NCI-H2081 treated with DMSO at 0.1 percent for 48 hours (cell line): ENCODE measurements at regions not wholly inside any gene's neighbourhood (a gene's known extent, or its start where the extent isn't known, plus 50 kb on each side); places are given as distances from the start of the nearest gene placed in this dataset.

ENCODE experiments used
- DNase-seq: peaks from one replicate; lab custom pipeline; 2025; lab: John Stamatoyannopoulos, UW

DNA sequence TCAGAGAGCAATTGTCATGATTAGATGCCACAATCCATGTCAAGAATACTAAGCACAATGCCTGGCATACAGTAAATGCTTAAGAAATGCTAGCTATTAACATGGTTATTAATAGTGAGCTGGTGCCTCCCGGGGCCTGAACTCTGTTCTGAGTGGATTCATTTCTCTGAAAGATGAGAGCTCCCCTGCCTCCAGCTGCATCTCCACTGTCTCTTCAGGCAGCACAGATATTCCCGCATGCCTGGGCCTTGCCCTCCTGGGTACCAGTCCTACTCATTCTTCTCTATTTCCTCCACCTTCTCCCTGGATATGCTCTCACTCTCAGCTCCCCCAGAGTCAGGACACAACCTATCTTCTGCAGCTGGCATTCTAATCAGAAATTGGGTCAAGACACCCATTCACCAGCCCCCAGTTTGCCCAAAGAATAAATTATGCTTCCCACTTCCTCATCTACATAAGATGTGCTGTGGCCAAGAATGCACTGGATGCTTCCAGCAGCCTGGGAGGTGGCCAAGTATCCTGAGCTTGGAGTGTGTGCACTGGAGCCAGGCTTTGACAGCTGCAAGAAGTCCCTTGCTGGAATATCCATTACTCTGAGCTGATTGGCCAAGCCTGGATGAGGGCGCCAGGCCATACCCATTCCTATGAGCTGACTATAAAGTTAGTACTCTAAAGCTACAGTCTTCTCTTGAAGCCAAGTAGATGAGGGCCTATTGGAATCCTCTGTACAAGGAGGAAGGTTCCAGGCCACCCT is 669.0 kb downstream of the ACTL7B start:
- DNase-seq: no peak

DNA sequence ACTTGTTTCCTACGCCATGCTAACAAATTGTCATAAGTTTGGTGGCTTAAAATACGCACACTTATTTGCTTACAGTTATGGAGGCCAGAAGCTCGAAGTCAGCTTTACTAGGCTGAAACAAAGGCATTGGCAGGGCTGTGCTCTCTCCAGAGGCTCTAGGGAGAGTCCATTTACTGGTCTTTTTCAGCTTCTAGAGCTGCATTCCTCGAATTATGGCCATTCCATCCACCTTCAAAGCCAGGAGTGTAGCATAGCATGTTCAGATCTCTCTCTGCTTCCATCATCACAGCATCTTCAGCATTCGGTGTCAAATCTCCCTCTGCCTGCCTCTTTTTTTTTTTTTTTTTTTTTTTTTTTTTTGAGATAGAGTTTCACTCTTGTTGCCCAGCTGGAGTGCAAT is 670.2 kb downstream of the ACTL7B start:
- DNase-seq: no peak

DNA sequence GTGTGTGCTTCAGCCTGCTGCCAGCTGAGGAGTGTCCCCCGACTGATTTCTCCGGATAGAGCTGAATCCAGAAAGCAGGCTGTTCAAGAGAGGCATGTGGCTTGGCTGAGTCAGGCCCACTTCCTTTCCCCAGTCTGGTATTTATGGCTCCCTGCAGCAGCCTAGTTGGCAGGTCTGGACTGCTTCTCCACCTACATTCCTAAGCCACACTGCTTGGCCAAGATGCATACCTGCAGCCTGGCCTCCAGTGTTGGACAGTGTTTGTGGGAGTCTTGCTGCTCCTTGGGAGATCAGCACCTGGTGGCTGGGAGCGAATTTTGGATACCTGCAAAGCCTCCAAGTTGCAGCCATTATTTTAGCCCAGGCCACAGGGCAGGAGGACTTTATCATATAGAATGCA is 670.8 kb downstream of the ACTL7B start:
- no peak for DNase-seq

GRCh38 chr9:108184009-108184408 is 671.8 kb downstream of the ACTL7B start:
- no peak for DNase-seq

- DNase-seq: no peak
Observed at GRCh38 chr9:108182950-108183381, 672.8 kb downstream of the ACTL7B start.

DNA sequence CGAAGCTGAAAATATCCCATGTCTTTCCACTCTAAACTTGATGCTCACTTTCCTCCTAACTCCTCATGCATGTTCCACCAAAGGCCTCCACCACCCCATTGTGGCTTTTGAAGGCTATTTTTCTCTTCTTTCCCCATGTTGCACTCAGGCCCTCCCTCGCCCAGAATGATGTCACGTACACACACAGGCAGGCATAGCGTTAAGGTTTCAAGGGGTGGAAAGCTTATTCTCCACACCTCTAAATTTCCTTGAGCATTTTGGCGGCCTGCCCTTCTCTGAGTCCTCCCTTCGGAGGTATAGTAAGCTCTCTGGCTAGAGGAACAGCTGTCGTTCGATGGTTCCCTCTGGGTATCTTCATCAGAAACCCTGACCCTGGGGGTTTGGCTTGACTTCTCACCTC is 673.5 kb downstream of the ACTL7B start:
- DNase-seq: no peak

DNA sequence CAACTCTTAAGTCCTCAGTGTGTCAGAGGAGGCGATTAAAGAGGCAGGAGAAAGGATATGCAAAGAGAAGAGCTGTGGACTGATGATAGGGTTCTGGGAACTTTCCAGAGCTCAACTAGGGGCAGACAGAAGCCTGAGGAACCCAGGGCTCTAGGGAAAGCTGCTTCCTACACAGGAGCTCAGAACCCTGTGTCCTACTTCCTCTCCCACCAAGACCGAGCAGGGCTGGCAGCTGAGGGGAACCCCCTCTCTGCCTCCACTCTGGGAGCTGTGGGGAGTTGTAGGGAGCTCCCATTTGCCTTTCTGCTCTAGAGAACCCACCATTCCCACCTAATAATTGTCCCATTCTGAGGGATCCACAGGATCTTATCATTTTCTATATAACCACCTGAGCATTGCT is 674.3 kb downstream of the ACTL7B start:
- DNase-seq: no peak

DNA sequence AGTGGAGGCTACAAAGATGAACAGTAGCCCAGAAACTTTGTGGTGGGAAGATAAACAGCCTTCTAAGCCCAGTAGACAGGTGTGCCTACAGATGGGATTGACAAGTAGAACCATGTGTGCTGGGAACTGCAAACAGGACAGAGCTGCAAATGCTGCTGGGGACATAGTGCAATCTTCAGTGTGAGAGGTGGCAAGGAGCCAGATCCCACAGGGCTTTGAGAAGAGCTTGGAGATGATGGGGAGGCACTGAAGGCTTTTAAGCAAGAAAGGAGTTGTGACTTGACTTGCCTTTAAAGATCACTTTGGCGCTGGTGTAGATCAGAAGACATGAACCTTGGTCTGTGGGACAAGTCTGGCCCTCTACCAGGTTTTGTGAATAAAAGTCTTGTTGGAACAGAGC is 675.2 kb downstream of the ACTL7B start:
- no peak for DNase-seq

DNA sequence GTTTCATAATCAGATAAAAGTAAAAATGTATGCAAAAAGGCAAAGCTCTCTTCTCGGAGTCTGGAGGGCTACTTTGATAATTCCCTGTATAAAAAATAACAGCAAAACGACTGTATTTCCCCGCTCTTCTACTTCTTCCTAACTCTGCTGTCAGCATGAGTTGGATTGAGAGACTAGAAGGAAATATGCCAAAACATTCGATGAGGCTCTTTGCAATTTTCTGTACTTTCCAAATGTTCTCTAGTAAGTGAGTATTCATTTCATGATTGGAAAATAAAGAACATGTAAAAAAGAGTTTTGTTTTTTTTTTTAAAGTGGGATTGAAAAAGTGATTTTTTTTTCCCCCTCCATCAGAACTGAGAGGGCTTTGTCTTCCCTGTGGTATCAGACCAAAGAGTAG is 677.5 kb downstream of the ACTL7B start:
- DNase-seq: no peak

- DNase-seq: no peak
Observed at GRCh38 chr9:108168236-108168850, 678.8 kb upstream of the KLF4 start.

DNA sequence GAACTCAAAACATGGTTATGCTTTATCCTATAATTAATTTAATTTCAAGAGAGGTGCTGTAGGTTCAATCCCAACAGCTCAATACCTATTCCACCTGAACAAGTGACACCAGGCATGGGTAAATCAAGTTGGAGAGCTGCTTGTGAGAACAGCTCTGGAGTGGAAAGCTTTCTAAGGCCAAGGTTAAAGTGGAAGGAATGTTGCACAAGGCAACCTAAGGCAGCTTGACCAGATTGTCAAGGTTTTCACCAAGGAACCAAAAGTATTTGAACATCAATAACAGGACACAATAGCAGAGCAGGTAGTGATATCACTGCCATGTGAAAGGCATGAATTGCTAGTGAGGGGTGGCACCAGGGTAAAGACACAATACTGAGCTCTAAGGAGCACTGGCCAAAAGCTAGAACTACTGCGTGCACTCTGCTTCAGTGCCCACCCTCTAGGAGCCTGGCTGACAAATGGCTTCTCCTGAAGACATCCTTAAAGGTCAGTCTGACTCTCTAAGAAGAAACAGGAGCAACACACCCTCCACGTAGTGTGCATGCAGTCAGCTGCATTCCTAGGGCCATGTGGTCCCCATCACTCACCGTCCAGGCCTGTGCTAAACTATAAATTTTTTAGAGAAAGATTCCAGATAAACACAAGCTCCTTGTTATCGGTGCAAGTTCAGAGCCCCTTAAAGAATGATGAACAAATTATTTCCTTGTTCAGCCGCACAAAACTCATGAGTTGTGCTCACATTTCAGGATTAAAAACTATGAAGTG is 677.7 kb upstream of the KLF4 start:
- DNase-seq: no peak

- DNase-seq: no peak
Observed at GRCh38 chr9:108166519-108166918, 677.0 kb upstream of the KLF4 start.

- no peak for DNase-seq
Observed at GRCh38 chr9:108163321-108164005, 673.9 kb upstream of the KLF4 start.

- no peak for DNase-seq
Observed at GRCh38 chr9:108162664-108163063, 673.1 kb upstream of the KLF4 start.

DNA sequence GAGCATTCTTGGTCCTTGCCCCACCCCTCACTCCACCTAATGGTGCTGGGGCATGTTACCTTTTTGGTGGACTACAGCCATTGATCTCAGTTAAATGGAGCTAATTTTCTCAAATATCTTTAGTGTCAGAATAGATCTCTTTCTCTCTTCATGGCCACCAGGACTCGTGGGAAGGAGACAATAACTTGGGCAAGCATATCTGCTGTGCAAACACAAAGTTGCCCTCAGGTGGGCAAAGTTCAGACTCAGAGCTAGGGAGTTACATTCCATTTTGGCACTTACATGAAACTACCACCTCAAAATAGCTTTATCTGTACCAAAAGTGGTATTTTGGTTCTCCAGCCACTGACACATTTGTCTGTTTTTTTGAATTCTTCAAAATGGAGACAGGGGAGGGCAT is 671.9 kb upstream of the KLF4 start:
- DNase-seq: no peak

DNA sequence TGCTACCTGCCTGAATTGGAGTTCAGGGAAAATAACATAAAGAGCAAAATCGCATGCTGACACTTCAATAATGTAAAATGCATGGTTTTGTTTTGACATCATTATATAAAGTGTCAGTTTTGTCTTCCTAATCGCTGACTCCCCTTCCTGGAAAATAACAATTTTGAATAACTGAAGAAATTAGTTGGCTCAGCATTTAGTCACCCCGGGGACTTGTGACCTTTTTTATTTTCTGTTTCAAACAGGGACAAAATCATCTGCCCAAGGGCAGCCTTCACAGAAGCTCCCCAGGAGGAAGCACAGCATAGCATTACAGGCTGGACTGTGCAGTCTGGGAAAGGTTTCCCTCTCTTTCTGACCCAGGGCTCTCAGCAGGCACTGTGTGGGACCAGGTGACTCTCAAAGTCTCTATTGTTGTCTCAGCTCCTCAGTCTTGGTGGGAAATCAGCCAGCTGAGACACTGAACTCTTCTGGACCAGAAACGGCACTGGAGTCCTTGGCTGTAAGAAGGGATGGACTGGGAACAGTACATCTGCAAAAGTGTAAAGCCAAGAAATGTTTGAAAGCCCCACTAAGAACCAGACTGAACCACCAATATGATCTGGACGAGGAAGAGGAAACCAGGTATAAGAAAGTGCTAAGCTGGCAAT is 671.3 kb upstream of the KLF4 start:
- no peak for DNase-seq

DNA sequence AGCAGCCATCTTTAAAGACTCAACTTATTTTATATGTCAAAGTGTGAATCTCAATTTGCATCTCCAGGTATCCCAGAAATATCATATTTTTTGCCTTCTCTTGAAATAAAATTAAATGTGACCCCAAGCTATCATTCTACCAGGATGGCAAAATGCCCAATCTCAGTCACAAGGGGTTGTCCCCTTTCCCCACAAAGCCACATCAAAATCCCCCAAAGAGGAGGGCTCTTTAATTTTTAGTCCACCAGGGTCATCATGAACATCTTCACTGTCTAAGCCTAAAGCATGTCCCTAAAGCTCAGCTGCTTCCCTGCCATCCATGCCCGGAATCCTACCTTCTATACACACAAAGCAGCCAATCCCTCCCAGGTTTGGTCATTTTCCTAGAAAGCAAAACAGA is 670.5 kb upstream of the KLF4 start:
- no peak for DNase-seq

DNA sequence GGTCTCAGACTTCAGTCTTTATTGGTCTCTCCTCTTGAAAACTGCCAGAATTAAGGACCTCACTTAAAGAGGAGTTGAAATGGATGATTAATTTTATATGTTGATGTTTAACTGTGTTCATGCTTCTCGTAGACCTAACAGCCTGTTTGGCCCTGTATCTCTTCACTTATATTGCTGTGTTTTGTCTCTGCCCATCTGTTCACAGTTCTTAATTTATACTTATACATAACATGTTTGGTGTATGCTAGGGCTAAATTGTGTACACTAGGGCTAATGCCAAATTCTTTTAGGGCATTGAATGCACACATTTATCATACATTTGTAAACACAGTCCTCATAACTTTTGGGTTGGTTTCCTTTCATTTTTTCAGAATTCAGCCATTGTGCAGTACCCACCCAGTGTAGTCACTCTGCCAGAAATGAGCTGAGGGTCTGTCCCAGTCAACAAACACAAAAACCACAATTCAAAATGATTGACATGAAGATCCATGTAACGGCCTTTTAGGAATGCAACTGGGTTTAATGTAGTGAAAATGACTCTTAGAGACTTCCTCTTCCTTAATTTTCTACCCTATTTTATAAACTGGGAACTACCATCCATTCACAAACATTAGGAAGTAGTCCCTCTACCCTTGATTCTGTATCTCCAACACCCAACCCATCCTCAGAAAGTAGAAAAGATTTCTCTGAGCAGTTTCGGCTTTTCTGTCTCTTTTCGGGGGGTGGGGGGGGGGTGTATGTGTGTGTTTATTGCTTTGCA is 668.8 kb upstream of the KLF4 start:
- DNase-seq: no peak

DNA sequence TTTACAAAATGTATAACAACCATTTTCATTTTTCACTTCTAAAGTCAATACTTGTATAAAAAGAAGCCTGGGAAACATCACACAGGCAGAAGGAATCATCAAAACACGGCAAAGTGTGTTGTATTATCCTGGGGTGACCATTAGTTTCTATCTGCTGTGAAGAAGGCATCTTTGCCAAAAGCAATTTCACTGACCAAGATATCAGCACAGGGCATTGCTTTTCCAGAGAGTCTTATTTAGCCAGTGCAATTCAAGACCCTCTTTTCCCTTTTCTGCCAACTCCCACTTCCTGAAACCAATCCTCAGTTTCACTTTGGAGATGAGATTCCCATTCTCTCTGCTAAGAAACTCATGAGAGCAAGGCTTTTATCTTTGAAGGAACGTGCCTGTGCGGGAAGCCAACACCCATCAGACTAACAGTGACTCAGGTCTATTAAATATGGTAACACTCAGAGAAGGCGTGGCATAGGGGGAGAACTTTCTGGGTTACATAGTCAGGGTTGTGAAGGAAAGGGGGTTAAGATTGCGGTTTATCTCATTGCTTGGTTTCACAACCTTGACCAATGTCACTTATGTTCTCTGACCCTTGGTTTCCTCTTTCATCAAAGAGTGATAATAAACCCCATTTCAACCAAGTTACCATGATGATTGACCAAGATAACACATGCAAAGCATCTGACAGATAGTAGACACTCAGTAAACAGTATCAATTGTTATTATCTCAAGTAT is 666.9 kb upstream of the KLF4 start:
- DNase-seq: no peak

DNA sequence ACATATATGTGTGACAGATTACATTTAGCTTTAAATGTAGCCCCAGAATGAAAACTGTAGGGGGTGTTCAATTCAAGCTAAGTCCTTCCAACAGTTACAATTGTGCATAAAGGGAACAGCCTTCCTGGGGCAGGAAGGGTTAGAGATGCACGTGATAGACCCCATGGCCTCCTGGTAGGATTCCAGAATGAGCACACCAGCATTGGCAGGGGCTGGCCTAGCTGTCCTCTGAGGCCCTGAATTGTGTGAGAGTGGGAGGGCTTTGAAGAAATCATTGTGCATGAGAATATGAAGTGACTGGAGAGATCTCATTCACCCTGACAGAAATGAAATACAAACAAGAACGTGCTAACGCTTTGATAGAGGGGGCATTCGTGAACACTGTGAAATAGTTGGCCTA is 663.8 kb upstream of the KLF4 start:
- no peak for DNase-seq
